GM06990 (cell line): ENCODE measurements at regions not wholly inside any gene's neighbourhood (a gene's known extent, or its start where the extent isn't known, plus 50 kb on each side); places are given as distances from the start of the nearest gene placed in this dataset.

ENCODE experiments used
- DNase-seq: peaks from one replicate; pipeline ENCODE4 v3.0.0-alpha.2; 2011; ENCODE audit not compliant: insufficient read length; ENCODE audit errors: extremely low read depth
- H3K27me3 ChIP-seq: replicated peaks from 2 replicates; pipeline ENCODE4 v1.6.0; 2011; ENCODE audit warnings: low read length; ENCODE audit not compliant: control insufficient read depth, insufficient read depth
- H3K36me3 ChIP-seq: 2 replicates; pipeline ENCODE4 v1.5.1; 2011; ENCODE audit warnings: low read length; ENCODE audit not compliant: control insufficient read depth, insufficient read depth
- H3K4me3 ChIP-seq: replicated peaks from 2 replicates; pipeline ENCODE4 v1.5.1; 2011; ENCODE audit warnings: low read depth, mild to moderate bottlenecking, control low read depth, low read length
- CTCF ChIP-seq: IDR thresholded peaks from 2 replicates; pipeline ENCODE4 v1.5.1; 2011; ENCODE audit warnings: low read length, control low read depth, mild to moderate bottlenecking, inconsistent platforms; ENCODE audit not compliant: insufficient read depth, poor library complexity, severe bottlenecking

- Histone ChIP-seq H3K36me3 (no peaks in the 10 kb centered on the region), H3K4me3 (no peak overlapping the region), H3K27me3 (no peaks in the 10 kb centered on the region)
- DNase-seq: no peak
- TF ChIP-seq CTCF: no peak
These were observed 248.0 kb downstream of the SMARCA2 start for GRCh38 chr9:2263111-2263510.

- DNase-seq: no peak
- no peak for TF ChIP-seq CTCF
- Histone ChIP-seq H3K4me3 (no peak overlapping the region), H3K36me3 (no peaks in the 10 kb centered on the region), H3K27me3 (no peaks in the 10 kb centered on the region)
These were observed 248.5 kb downstream of the SMARCA2 start for GRCh38 chr9:2263665-2264064.

GRCh38 chr9:2264081-2264480 is 248.9 kb downstream of the SMARCA2 start:
- Histone ChIP-seq H3K4me3 (no peak overlapping the region), H3K27me3 (no peaks in the 10 kb centered on the region), H3K36me3 (no peaks in the 10 kb centered on the region)
- DNase-seq: no peak
- TF ChIP-seq CTCF: no peak

GRCh38 chr9:2267181-2267745 is 252.1 kb downstream of the SMARCA2 start:
- Histone ChIP-seq H3K27me3 (no peaks in the 10 kb centered on the region), H3K36me3 (no peaks in the 10 kb centered on the region), H3K4me3 (no peak overlapping the region)
- no peak for TF ChIP-seq CTCF
- DNase-seq: no peak

GRCh38 chr9:2269778-2270177 is 254.6 kb downstream of the SMARCA2 start:
- Histone ChIP-seq H3K4me3 (no peak overlapping the region), H3K27me3 (no peaks in the 10 kb centered on the region), H3K36me3 (no peaks in the 10 kb centered on the region)
- TF ChIP-seq CTCF: no peak
- DNase-seq: no peak

- H3K36me3 ChIP-seq: no peaks in the 10 kb centered on the region
- no peaks in the 10 kb centered on the region for H3K27me3 ChIP-seq
- H3K4me3 ChIP-seq: no peak overlapping the region
- no peak for DNase-seq
- TF ChIP-seq CTCF: no peak
These were observed 255.4 kb downstream of the SMARCA2 start for GRCh38 chr9:2270565-2270964.
